Thyroid gland (tissue), 4 donors: ENCODE measurements at regions not wholly inside any gene's neighbourhood (a gene's known extent, or its start where the extent isn't known, plus 50 kb on each side); places are given as distances from the start of the nearest gene placed in this dataset.
"Not testable (repeated sequence)": the region's sequence is repeated elsewhere in the genome, so short reads cannot be mapped to it uniquely, and the experiment has no call there.

Source experiments
- DNase-seq, 2 donors: peaks; one replicate each; pipeline ENCODE4 v3.0.0-alpha.2; 2019
- H3K27ac ChIP-seq, 3 donors: fragments of 200-600 bp; sonication (generic); 1 replicate in 2 of 3; 2 replicates in 1 of 3; pipeline ENCODE4 v1.5.1; 2016 to 2019; ENCODE audit warnings: mild to moderate bottlenecking in 1 of 3, moderate library complexity in 1 of 3
- H3K27me3 ChIP-seq: fragments of 200-600 bp; sonication (generic); one replicate; pipeline ENCODE4 v1.5.1; 2019
- H3K36me3 ChIP-seq, 2 donors: fragments of 200-600 bp; sonication (generic); one replicate each; pipeline ENCODE4 v1.5.1; 2016 to 2019
- H3K4me1 ChIP-seq, 2 donors: fragments of 200-600 bp; sonication (generic); one replicate each; pipeline ENCODE4 v1.5.1; 2017 to 2019
- H3K4me3 ChIP-seq, 3 donors: fragments of 200-600 bp; sonication (generic); replicated peaks in 1 of 3; 1 replicate in 2 of 3; 2 replicates in 1 of 3; pipeline ENCODE4 v1.5.1; 2016; ENCODE audit warnings: mild to moderate bottlenecking in 1 of 3
- H3K9me3 ChIP-seq: fragments of 200-600 bp; sonication (generic); one replicate; pipeline ENCODE4 v1.5.1; 2017
- CTCF ChIP-seq, 6 experiments: fragments of 200-600 bp in 3 of 6; fragments of 450-650 bp in 3 of 6; sonication (generic) in 3 of 6; IDR thresholded peaks; one replicate each; pipeline ENCODE4 v1.5.1; 2016 to 2019; ENCODE audit warnings: antibody characterized with exemption in 6 of 6, mild to moderate bottlenecking in 2 of 6, inconsistent platforms in 1 of 6, moderate library complexity in 1 of 6
- POLR2A ChIP-seq, 2 donors: fragments of 450-650 bp; IDR thresholded peaks; one replicate each; pipeline ENCODE4 v1.6.1; 2017; ENCODE audit warnings: antibody characterized with exemption in 2 of 2, mild to moderate bottlenecking in 2 of 2, moderate library complexity in 1 of 2
- WGBS, 2 donors: methylation state at CpG; one replicate each; pipeline ENCODE4 v1.1.5; 2017; 5-methylcytosine and 5-hydroxymethylcytosine counted together
- intact Hi-C: fragments of 100-400 bp; cut with DNase I; formaldehyde crosslinking; loops from one replicate; pipeline ENCODE4 v1.15.1; 2023

GRCh38 chr5:142211918-142212317, 103.3 kb downstream of the NDFIP1 start:
- intact Hi-C loops: no loop called here
- H3K9me3 ChIP-seq: no peaks in the 10 kb centered on the region
- peaks cover 0 to 2% of the 10 kb centered on the region in 2 donors for H3K4me1 ChIP-seq
- DNase-seq: no peak
- TF ChIP-seq POLR2A (IDR thresholded peaks at IDR 0.05) (no peak), CTCF (IDR thresholded peaks at IDR 0.05) (no peak)
- no peak overlapping the region for H3K27ac ChIP-seq
- H3K4me3 ChIP-seq: no peak overlapping the region
- WGBS, 2 donors: 94 to 97% methylated on average over 3 of the region's 3 CpGs
- no peaks in the 10 kb centered on the region for H3K27me3 ChIP-seq
- H3K36me3 ChIP-seq: no peaks in the 10 kb centered on the region

GRCh38 chr5:142210864-142211412, 102.4 kb downstream of the NDFIP1 start:
- no peaks in the 10 kb centered on the region for H3K4me1 ChIP-seq
- intact Hi-C loops: no loop called here
- 97 to 98% methylated on average over 11 of the region's 11 CpGs for WGBS, 2 donors

GRCh38 chr5:142210011-142210410, 101.4 kb downstream of the NDFIP1 start:
- intact Hi-C loops: no loop called here
- H3K36me3 ChIP-seq: no peaks in the 10 kb centered on the region
- no peaks in the 10 kb centered on the region for H3K4me1 ChIP-seq
- no peak overlapping the region for H3K27ac ChIP-seq
- TF ChIP-seq POLR2A (IDR thresholded peaks at IDR 0.05) (no peak), CTCF (IDR thresholded peaks at IDR 0.05) (no peak)
- H3K9me3 ChIP-seq: no peaks in the 10 kb centered on the region
- no peak for DNase-seq
- H3K4me3 ChIP-seq: no peak overlapping the region
- WGBS, 2 donors: 86 to 90% methylated on average over 9 of the region's 9 CpGs
- H3K27me3 ChIP-seq: no peaks in the 10 kb centered on the region

More at GRCh38 chr5:142210864-142211412, 102.4 kb downstream of the NDFIP1 start:
- no peak for TF ChIP-seq POLR2A (IDR thresholded peaks at IDR 0.05)
- no peak for TF ChIP-seq CTCF (IDR thresholded peaks at IDR 0.05)
- no peaks in the 10 kb centered on the region for H3K9me3 ChIP-seq
- no peaks in the 10 kb centered on the region for H3K36me3 ChIP-seq
- no peaks in the 10 kb centered on the region for H3K27me3 ChIP-seq
- H3K4me3 ChIP-seq: no peak overlapping the region
- no peak overlapping the region for H3K27ac ChIP-seq
- DNase-seq: no peak

- intact Hi-C loops: no loop called here
- Histone ChIP-seq H3K9me3 (no peaks in the 10 kb centered on the region), H3K27me3 (no peaks in the 10 kb centered on the region), H3K27ac (no peak overlapping the region), H3K4me3 (no peak overlapping the region), H3K4me1 (no peaks in the 10 kb centered on the region), H3K36me3 (no peaks in the 10 kb centered on the region)
- WGBS, 2 donors: 84 to 89% methylated on average over 8 of the region's 8 CpGs
- DNase-seq: no peak
- TF ChIP-seq POLR2A (IDR thresholded peaks at IDR 0.05): no peak
- TF ChIP-seq CTCF (IDR thresholded peaks at IDR 0.05): no peak
Observed at GRCh38 chr5:142208777-142209312, 100.3 kb downstream of the NDFIP1 start.

GRCh38 chr5:142208244-142208643, 99.7 kb downstream of the NDFIP1 start:
- intact Hi-C loops, DNase-seq, H3K27ac ChIP-seq: not testable (repeated sequence)

More at GRCh38 chr5:142208244-142208643, 99.7 kb downstream of the NDFIP1 start:
- not testable (repeated sequence) for H3K4me3 ChIP-seq, H3K36me3 ChIP-seq, H3K27me3 ChIP-seq, H3K9me3 ChIP-seq, H3K4me1 ChIP-seq
- 63 to 65% methylated on average over 7 of the region's 7 CpGs for WGBS, 2 donors
